Ovary (tissue), 7 donors: ENCODE measurements at regions not wholly inside any gene's neighbourhood (a gene's known extent, or its start where the extent isn't known, plus 50 kb on each side); places are given as distances from the start of the nearest gene placed in this dataset.

ENCODE experiments used
- DNase-seq, 5 donors: peaks; one replicate each; pipeline ENCODE4 v3.0.0-alpha.2; 2019 to 2020
- H3K27ac ChIP-seq, 2 donors: fragments of 200-600 bp; one replicate each; pipeline versions ENCODE4 v1.5.1 to v1.8.0; 2019 to 2022
- H3K27me3 ChIP-seq: fragments of 200-600 bp; one replicate; pipeline ENCODE4 v1.8.0; 2022
- H3K36me3 ChIP-seq: fragments of 200-600 bp; sonication (generic); one replicate; pipeline ENCODE4 v1.5.1; 2019
- H3K4me1 ChIP-seq: one replicate; pipeline ENCODE4 v1.8.1; 2013; ENCODE audit warnings: mild to moderate bottlenecking, moderate library complexity; ENCODE audit not compliant: insufficient read depth
- H3K4me3 ChIP-seq: fragments of 200-600 bp; sonication (generic); one replicate; pipeline ENCODE4 v1.5.1; 2017
- H3K9me3 ChIP-seq, 2 donors: fragments of 200-600 bp in 1 of 2; sonication (generic) in 1 of 2; one replicate each; pipeline versions ENCODE4 v1.5.1 to v1.8.1; 2013 to 2019; ENCODE audit warnings: mild to moderate bottlenecking in 1 of 2, moderate library complexity in 1 of 2
- EP300 ChIP-seq: sonication (generic); formaldehyde crosslinking; IDR thresholded peaks from one replicate; pipeline ENCODE4 v1.6.1; 2017; ENCODE audit warnings: antibody characterized with exemption
- POLR2A ChIP-seq: fragments of 450-650 bp; IDR thresholded peaks from one replicate; pipeline ENCODE4 v1.6.1; 2017; ENCODE audit warnings: antibody characterized with exemption, mild to moderate bottlenecking, moderate library complexity
- WGBS, 3 donors: extraction: QIAGEN DNeasy Blood & Tissue Kit in 1 of 3; methylation state at CpG; one replicate each; pipeline versions ENCODE4 v1.1.5 to v1.1.7; 2013 to 2017; 5-methylcytosine and 5-hydroxymethylcytosine counted together
- intact Hi-C, 4 donors: fragments of 100-400 bp; cut with DNase I; formaldehyde crosslinking; loops; one replicate each; pipeline versions ENCODE4 v1.11.0 to v1.15.1; 2022 to 2023
- TF ChIP-seq, protein P1 (sequence below), 3 donors: fragments of 450-650 bp in 2 of 3; fragments of 200-600 bp in 1 of 3; IDR thresholded peaks; one replicate each; pipeline versions ENCODE4 v1.5.1 to v1.8.0; 2016 to 2022; ENCODE audit warnings: antibody characterized with exemption in 3 of 3, mild to moderate bottlenecking in 1 of 3
- donor health status: DM: no; HTN: no; CAD: no; lungs with moderate emphysema.
- donor health status: DM: no; HTN: no; CAD: no.
- donor health status: Bipolar disorder and iron deficiency.
- donor health status: DM: no; HTN: no; CAD: no.
- donor health status: DM: yes; HTN: yes; CAD: no.

DNA sequence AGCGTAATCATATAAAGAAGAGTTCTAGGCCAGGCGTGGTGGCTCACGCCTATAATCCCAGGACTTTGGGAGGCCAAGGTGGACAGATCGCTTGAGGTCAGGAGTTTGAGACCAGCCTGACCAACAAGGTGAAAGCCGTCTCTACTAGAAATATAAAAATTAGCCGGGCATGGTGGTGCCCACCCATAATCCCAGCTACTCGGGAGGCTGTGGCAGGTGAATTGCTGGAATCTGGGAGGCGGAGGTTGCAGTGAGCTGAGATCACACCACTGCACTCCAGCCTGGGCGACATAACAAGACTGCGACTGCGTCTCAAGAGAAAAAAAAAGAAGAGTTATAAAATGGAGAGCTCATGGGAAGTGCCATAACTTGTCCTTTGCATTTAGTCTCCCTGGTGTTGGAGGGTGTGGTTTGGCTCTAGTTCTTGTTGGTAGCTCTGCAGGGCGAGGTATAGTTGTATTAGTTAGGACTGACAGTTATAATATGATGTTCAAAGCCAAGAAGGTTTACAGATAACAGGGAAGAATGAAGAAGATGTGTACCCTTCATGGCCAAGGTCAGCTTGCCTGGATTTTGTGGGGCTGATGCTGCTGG is 54.8 kb downstream of the UTRN start:
- Histone ChIP-seq H3K27me3 (no peaks in the 10 kb centered on the region), H3K4me1 (peaks cover 5% of the 10 kb centered on the region), H3K9me3 (no peaks in the 10 kb centered on the region), H3K36me3 (no peaks in the 10 kb centered on the region), H3K27ac (no peak overlapping the region), H3K4me3 (no peak overlapping the region)
- TF ChIP-seq EP300 (no peak), POLR2A (no peak)
- TF ChIP-seq, protein P1, sequence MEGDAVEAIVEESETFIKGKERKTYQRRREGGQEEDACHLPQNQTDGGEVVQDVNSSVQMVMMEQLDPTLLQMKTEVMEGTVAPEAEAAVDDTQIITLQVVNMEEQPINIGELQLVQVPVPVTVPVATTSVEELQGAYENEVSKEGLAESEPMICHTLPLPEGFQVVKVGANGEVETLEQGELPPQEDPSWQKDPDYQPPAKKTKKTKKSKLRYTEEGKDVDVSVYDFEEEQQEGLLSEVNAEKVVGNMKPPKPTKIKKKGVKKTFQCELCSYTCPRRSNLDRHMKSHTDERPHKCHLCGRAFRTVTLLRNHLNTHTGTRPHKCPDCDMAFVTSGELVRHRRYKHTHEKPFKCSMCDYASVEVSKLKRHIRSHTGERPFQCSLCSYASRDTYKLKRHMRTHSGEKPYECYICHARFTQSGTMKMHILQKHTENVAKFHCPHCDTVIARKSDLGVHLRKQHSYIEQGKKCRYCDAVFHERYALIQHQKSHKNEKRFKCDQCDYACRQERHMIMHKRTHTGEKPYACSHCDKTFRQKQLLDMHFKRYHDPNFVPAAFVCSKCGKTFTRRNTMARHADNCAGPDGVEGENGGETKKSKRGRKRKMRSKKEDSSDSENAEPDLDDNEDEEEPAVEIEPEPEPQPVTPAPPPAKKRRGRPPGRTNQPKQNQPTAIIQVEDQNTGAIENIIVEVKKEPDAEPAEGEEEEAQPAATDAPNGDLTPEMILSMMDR (IDR thresholded peaks at IDR 0.05), result no peak
- DNase-seq, result no peak
- 95 to 98% (median 96%) methylated on average over 12 of the region's 12 CpGs for WGBS, 3 donors
- intact Hi-C loops, result no loop called here

DNA sequence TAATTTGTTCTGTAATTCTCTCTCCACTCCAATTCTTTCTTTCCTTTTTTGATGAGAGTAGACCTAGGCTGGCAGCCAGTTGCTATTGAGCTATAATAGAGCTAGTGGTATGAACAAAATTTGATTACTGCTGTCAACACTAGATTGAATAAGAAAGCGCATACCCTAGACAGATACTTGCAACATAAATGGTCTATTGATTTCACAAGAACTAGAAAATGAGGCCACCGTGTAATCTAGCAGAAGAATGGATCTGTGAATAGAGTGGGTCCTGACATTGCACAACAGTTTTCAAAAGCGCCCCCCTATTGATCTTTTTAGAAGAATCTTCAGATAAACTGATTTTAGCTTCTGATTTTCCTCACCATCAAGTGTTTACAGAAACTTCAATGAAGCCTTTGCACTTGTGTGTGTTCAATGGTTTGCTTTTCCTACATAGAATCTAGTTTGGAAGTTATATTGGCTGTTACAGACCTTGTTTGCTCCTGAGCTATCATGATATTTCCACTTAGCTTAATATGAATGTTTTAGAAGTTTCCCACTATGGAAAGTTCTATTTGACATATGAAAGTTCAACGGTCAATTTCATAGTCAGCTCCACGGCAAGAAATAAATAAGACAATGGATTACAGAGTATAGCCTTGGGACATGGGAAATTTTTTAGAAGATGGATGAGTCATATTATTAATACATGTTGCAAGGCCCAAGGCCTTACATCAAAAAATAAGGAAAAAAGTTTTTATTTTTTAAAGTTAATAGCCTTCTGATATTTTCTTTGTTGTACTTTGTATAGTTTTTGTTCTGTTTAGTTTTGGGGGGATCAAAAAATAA is 55.6 kb downstream of the UTRN start:
- Histone ChIP-seq H3K27me3 (no peaks in the 10 kb centered on the region), H3K27ac (no peak overlapping the region), H3K4me1 (peaks cover 5% of the 10 kb centered on the region), H3K4me3 (no peak overlapping the region), H3K9me3 (no peaks in the 10 kb centered on the region), H3K36me3 (no peaks in the 10 kb centered on the region)
- no peak for DNase-seq
- TF ChIP-seq POLR2A, result no peak
- no peak for TF ChIP-seq EP300
- TF ChIP-seq, protein P1 (IDR thresholded peaks at IDR 0.05), result no peak
- intact Hi-C loops, result no loop called here
- 74 to 78% (median 76%) methylated on average over 5 of the region's 5 CpGs for WGBS, 3 donors

- Histone ChIP-seq H3K27me3 (no peaks in the 10 kb centered on the region), H3K4me3 (no peak overlapping the region), H3K27ac (no peak overlapping the region), H3K4me1 (peaks cover 3% of the 10 kb centered on the region), H3K36me3 (no peaks in the 10 kb centered on the region), H3K9me3 (no peaks in the 10 kb centered on the region)
- WGBS, 3 donors, result 84 to 90% (median 88%) methylated on average over 5 of the region's 5 CpGs
- no peak for TF ChIP-seq POLR2A
- TF ChIP-seq, protein P1 (IDR thresholded peaks at IDR 0.05), result no peak
- TF ChIP-seq EP300, result no peak
- intact Hi-C loops, result no loop called here
- DNase-seq, result no peak
Observed at GRCh38 chr6:144341831-144342527, 56.8 kb downstream of the UTRN start.

- WGBS, 3 donors, result 75 to 77% (median 75%) methylated on average over 10 of the region's 10 CpGs
Observed at GRCh38 chr6:144343701-144344428, 58.7 kb downstream of the UTRN start.

More at GRCh38 chr6:144343701-144344428, 58.7 kb downstream of the UTRN start:
- Histone ChIP-seq H3K9me3 (no peaks in the 10 kb centered on the region), H3K27ac (no peak overlapping the region), H3K4me3 (no peak overlapping the region), H3K36me3 (no peaks in the 10 kb centered on the region), H3K4me1 (peaks cover 2% of the 10 kb centered on the region), H3K27me3 (no peaks in the 10 kb centered on the region)
- TF ChIP-seq EP300, result no peak
- TF ChIP-seq, protein P1 (IDR thresholded peaks at IDR 0.05), result no peak
- TF ChIP-seq POLR2A, result no peak
- DNase-seq, result no peak
- intact Hi-C loops, result no loop called here
